BLaER1 (cell line): ENCODE measurements at regions not wholly inside any gene's neighbourhood (a gene's known extent, or its start where the extent isn't known, plus 50 kb on each side); places are given as distances from the start of the nearest gene placed in this dataset.
A peak's percentile ranks its signal among the peaks of the same experiment; 100 is the strongest.

Experiments used
- H3K27ac ChIP-seq: shearing (Covaris generic); formaldehyde crosslinking; 2 replicates; pipeline ENCODE4 v1.8.1; 2022
- H3K27me3 ChIP-seq: shearing (Covaris generic); formaldehyde crosslinking; 2 replicates; pipeline ENCODE4 v1.8.1; 2022
- H3K36me3 ChIP-seq: shearing (Covaris generic); formaldehyde crosslinking; 2 replicates; pipeline ENCODE4 v1.8.1; 2022
- H3K4me1 ChIP-seq: shearing (Covaris generic); formaldehyde crosslinking; 2 replicates; pipeline ENCODE4 v1.8.1; 2022
- H3K4me2 ChIP-seq: shearing (Covaris generic); formaldehyde crosslinking; 2 replicates; pipeline ENCODE4 v1.8.1; 2022
- H3K4me3 ChIP-seq: shearing (Covaris generic); formaldehyde crosslinking; 2 replicates; pipeline ENCODE4 v1.8.1; 2022
- H3K9ac ChIP-seq: shearing (Covaris generic); formaldehyde crosslinking; 2 replicates; pipeline ENCODE4 v1.8.1; 2022
- H3K9me3 ChIP-seq: shearing (Covaris generic); formaldehyde crosslinking; 2 replicates; pipeline ENCODE4 v1.8.1; 2022
- H4K20me1 ChIP-seq: shearing (Covaris generic); formaldehyde crosslinking; 2 replicates; pipeline ENCODE4 v1.8.1; 2022
- Cebpa-rat ChIP-seq: shearing (Covaris generic); IDR thresholded peaks from 2 replicates; pipeline ENCODE4 v1.8.1; 2022

DNA sequence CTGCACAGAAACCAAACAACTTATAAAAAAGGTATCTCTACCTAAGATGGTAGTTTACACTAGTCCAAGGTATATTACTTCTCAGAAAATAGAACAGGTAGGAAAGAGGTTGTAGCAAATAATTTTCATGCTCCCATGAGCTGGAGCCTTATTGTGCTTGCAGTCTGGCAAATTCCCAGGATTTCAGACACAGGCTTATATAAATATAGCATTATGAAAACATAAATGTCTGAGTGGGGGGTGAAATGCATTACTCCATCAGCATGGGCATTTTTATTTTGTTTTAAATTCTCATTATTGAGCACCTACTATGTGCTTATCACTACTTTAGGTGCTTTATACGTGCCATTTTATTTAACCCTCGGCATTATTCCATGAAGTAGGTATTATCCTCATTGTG, 83.0 kb upstream of the PHYHIPL start:
- Histone ChIP-seq H3K4me3 (no peak overlapping the region), H3K9me3 (no peaks in the 10 kb centered on the region)
- TF ChIP-seq Cebpa-rat: no peak

DNA sequence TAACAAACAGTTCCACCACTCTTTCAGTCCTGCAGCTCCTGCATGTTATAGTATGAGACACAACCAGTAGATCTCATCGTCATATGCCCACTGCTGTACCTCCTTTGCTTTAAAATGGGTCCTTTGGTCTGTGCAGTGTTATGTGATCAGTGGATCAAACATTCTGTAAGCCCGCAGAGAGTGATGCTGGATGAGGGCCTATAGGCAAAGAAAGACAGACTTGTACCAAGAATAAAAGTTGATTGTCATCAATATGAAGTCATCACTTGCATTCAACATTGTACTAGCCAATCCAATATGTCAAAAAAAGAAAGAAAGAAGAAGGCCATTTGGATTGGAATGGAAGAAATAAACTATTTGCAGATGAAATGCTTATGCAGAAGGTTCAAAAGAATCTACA, 79.8 kb upstream of the PHYHIPL start:
- TF ChIP-seq Cebpa-rat: no peak
- no peaks in the 10 kb centered on the region for H3K36me3 ChIP-seq
- no peaks in the 10 kb centered on the region for H3K9me3 ChIP-seq
- no peaks in the 10 kb centered on the region for H3K4me1 ChIP-seq
- H3K9ac ChIP-seq: no peak overlapping the region
- H3K4me3 ChIP-seq: no peak overlapping the region
- no peak overlapping the region for H3K4me2 ChIP-seq
- no peaks in the 10 kb centered on the region for H4K20me1 ChIP-seq
- no peak overlapping the region for H3K27ac ChIP-seq
- H3K27me3 ChIP-seq: no peaks in the 10 kb centered on the region

More for the DNA sequence above, 83.0 kb upstream of the PHYHIPL start:
- no peaks in the 10 kb centered on the region for H4K20me1 ChIP-seq
- no peaks in the 10 kb centered on the region for H3K4me1 ChIP-seq
- H3K27ac ChIP-seq: no peak overlapping the region
- H3K4me2 ChIP-seq: no peak overlapping the region
- H3K36me3 ChIP-seq: no peaks in the 10 kb centered on the region
- no peak overlapping the region for H3K9ac ChIP-seq
- no peaks in the 10 kb centered on the region for H3K27me3 ChIP-seq

DNA sequence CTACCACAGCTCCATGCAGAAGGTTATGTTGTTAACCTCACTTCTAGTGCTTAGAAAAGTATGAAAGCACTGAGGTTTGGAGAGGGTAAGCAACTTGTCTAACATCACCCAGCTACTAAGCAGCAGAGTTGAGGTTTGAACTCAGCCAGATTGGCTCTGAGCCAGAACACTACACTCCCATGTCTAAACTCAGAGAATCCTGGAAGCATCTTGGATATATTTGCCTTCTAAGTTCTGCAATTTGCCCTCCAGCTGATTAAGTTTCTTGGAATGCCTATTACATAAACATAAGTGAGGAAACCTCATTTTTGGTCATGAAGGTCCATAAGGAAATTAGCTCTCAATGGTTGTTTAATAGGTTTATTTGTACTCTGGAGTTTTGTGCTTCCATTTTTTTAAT, 78.1 kb upstream of the PHYHIPL start:
- no peak overlapping the region for H3K4me3 ChIP-seq
- H3K36me3 ChIP-seq: no peaks in the 10 kb centered on the region
- no peaks in the 10 kb centered on the region for H3K27me3 ChIP-seq
- H3K4me1 ChIP-seq: no peaks in the 10 kb centered on the region
- no peak overlapping the region for H3K4me2 ChIP-seq
- no peaks in the 10 kb centered on the region for H3K9me3 ChIP-seq
- no peaks in the 10 kb centered on the region for H4K20me1 ChIP-seq
- TF ChIP-seq Cebpa-rat: no peak
- H3K27ac ChIP-seq: no peak overlapping the region
- no peak overlapping the region for H3K9ac ChIP-seq

DNA sequence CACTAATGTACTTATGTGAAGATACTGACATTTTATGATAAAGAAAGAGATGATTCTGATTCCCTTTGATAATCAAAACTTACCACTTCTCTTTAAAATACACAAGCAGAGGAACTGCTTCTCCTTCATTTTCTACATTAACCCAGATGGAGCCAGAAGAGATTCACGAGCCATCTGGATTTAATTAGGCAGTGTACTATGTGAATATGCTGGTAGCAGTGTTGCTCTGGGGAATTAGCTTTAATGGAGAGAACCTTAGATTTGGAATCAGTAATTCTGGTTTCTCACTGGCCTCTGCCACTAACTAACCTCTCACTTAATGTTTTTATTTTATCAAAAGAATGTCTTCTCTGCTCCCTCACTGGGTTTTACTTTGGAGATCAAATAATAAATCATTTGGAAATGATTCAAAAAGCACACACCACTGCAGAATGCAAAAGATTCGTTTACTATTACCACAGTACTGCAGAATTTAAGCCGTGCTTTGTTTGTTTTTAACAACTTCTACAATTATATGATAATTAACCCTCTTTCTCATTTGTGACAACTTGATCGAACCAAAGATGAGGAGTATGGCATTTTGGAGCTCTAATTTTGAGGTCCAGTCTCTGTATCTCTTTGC, 77.5 kb upstream of the PHYHIPL start:
- H3K4me1 ChIP-seq: no peaks in the 10 kb centered on the region
- no peak overlapping the region for H3K4me2 ChIP-seq
- H3K9me3 ChIP-seq: no peaks in the 10 kb centered on the region
- no peak overlapping the region for H3K4me3 ChIP-seq
- no peaks in the 10 kb centered on the region for H4K20me1 ChIP-seq
- H3K9ac ChIP-seq: no peak overlapping the region
- H3K27ac ChIP-seq: no peak overlapping the region
- no peaks in the 10 kb centered on the region for H3K27me3 ChIP-seq
- no peaks in the 10 kb centered on the region for H3K36me3 ChIP-seq
- no peak for TF ChIP-seq Cebpa-rat

DNA sequence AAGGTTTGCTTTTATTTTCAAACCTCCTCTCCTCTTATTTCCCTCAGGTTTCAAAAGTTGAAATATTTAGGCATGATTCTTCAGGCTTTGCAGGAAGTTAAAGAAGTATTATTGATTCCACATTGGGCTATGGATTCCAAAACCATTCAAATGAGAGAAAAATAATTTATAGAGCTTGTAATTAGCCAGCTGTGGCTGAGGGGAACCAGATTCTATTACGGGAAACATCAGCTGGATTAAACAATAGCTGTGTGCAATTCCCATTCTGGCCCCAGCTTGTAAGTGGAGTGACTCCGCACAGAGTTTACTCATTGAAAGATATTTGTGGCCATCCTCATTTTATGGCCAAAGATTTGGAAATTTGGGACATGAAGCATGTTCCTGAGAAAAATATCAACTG, 77.0 kb upstream of the PHYHIPL start:
- no peaks in the 10 kb centered on the region for H3K4me1 ChIP-seq
- H3K4me2 ChIP-seq: no peak overlapping the region
- H3K36me3 ChIP-seq: no peaks in the 10 kb centered on the region
- no peak for TF ChIP-seq Cebpa-rat
- no peaks in the 10 kb centered on the region for H3K9me3 ChIP-seq
- H3K27me3 ChIP-seq: no peaks in the 10 kb centered on the region
- no peak overlapping the region for H3K4me3 ChIP-seq
- H3K27ac ChIP-seq: no peak overlapping the region
- no peaks in the 10 kb centered on the region for H4K20me1 ChIP-seq
- H3K9ac ChIP-seq: no peak overlapping the region

DNA sequence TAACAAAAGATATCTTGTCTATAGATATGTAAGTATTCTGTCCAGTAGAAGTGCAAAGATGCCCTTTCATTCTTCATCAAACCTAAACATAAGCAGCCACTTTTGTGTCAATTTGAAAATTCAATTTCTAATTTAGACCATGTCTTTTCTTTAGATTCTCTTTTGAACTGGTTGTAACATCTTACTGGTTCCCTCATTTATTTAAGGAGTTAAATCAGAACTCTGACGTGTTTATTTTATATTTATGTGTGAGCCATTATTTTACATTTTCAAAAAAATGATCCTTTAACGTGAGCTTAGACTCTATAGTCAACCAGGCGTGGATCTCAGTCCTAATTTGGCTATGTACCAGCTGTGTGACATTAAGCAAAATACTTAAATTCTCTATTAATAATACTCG, 74.0 kb upstream of the PHYHIPL start:
- H3K9ac ChIP-seq: no peak overlapping the region
- H3K4me2 ChIP-seq: no peak overlapping the region
- H3K36me3 ChIP-seq: no peaks in the 10 kb centered on the region
- H3K4me3 ChIP-seq: no peak overlapping the region
- no peaks in the 10 kb centered on the region for H3K4me1 ChIP-seq
- no peaks in the 10 kb centered on the region for H4K20me1 ChIP-seq
- no peak for TF ChIP-seq Cebpa-rat
- no peaks in the 10 kb centered on the region for H3K27me3 ChIP-seq
- H3K9me3 ChIP-seq: no peaks in the 10 kb centered on the region
- no peak overlapping the region for H3K27ac ChIP-seq

DNA sequence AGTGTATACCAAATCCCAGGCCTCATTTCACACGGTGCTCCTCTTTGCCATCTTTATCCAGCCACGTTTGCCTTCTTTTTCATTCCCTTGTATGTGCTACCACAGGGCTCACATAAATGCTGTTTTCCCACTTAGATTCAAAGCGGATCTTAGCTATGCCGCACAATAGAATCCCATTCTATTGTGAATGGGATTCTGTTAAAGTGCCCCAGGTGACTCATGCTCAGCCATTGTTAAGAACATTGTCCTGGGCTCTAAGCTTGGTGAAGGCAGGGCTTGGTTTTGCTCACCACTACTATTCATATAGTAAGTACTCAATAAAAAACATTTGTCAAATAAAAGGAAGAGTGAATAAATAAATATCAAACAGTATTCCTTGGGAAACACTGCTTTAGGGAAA, 72.3 kb upstream of the PHYHIPL start:
- H3K4me3 ChIP-seq: no peak overlapping the region
- no peaks in the 10 kb centered on the region for H3K36me3 ChIP-seq
- H3K9ac ChIP-seq: no peak overlapping the region
- no peaks in the 10 kb centered on the region for H3K27me3 ChIP-seq
- no peak overlapping the region for H3K27ac ChIP-seq
- H3K9me3 ChIP-seq: no peaks in the 10 kb centered on the region
- peaks cover 6% of the 10 kb centered on the region for H3K4me1 ChIP-seq
- TF ChIP-seq Cebpa-rat: no peak
- no peaks in the 10 kb centered on the region for H4K20me1 ChIP-seq
- no peak overlapping the region for H3K4me2 ChIP-seq

DNA sequence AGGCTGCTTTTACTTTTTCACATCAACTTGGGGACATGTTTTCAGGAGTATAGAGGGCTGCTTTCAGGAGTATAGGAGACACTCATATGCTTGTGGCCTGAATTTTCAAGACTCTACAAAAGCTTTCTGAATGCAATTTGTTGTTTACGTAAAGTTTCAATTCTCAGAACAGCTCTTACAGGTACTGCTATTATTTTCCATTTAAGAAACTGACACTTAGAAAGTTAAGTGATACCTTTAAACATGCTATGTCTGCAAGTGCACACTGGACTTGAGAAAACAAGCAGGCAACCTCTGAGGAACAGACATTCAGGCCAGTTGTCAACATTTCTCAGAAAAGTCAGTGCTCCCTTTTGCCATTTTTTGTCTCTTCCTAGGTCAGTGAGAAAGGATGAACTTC, 70.0 kb upstream of the PHYHIPL start:
- Histone ChIP-seq H3K27me3 (no peaks in the 10 kb centered on the region), H3K27ac (no peak overlapping the region), H3K9me3 (no peaks in the 10 kb centered on the region), H3K36me3 (no peaks in the 10 kb centered on the region), H3K4me3 (no peak overlapping the region), H3K9ac (no peak overlapping the region), H4K20me1 (no peaks in the 10 kb centered on the region), H3K4me2 (no peak overlapping the region), H3K4me1 (peaks cover 25% of the 10 kb centered on the region)
- TF ChIP-seq Cebpa-rat: no peak

DNA sequence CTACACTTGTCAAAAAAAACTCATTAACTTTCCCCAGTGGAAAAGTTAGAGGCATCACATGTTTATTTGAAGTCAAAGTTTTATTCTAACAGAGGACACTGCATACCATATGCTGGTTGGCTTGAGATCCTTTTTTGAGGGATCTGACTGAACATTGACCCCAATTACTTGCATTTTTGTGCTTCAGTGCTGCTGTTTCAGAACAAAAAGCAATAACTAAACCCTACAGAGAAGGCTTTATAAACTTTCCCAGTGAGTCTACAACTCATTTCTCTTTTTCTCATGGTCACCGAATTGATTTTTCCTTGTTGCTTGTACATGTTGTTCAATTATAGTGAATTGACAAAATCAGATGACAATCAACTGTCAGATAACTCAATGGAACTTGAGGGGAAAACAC, 69.3 kb upstream of the PHYHIPL start:
- Histone ChIP-seq H3K36me3 (no peaks in the 10 kb centered on the region), H3K9me3 (no peaks in the 10 kb centered on the region), H3K4me1 (peaks cover 25% of the 10 kb centered on the region), H3K4me3 (no peak overlapping the region), H3K9ac (no peak overlapping the region), H3K27me3 (no peaks in the 10 kb centered on the region), H4K20me1 (no peaks in the 10 kb centered on the region), H3K27ac (no peak overlapping the region), H3K4me2 (no peak overlapping the region)
- no peak for TF ChIP-seq Cebpa-rat

DNA sequence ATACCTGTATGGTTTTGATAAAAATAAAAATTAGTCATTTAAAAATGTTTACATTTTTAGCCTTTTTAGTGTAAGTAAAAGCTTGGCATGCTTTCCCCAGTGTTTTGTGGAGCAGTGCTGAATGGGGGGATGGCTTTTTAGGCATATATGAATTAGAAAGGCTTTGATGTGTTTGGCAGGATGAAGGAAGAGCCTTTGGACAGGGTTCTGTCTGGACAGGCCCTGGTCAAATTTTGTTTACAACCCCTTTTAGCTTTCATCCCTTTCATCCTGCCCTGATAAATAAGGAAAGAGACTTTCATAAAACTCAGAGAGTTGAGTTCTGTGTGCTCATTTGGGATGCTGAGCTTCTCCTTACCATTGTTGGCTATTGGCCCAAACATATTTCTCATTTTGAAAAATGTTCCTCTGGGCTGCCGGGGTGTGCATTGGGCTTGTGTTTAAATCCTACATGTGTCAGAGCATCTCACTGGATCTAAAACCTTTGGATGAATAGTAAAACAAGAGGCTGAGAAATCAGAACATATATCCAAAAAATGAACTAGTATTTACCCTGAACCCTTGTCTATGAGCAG, 68.1 kb upstream of the PHYHIPL start:
- H3K9ac ChIP-seq: no peak overlapping the region
- no peaks in the 10 kb centered on the region for H4K20me1 ChIP-seq
- no peak overlapping the region for H3K27ac ChIP-seq
- no peak overlapping the region for H3K4me2 ChIP-seq
- no peak overlapping the region for H3K4me3 ChIP-seq
- TF ChIP-seq Cebpa-rat: no peak
- peaks cover 25% of the 10 kb centered on the region for H3K4me1 ChIP-seq
- no peaks in the 10 kb centered on the region for H3K36me3 ChIP-seq
- 0 out of 2 replicates have a peak, but pooled peaks cover 5% of the 10 kb centered on the region for H3K9me3 ChIP-seq
- no peaks in the 10 kb centered on the region for H3K27me3 ChIP-seq

DNA sequence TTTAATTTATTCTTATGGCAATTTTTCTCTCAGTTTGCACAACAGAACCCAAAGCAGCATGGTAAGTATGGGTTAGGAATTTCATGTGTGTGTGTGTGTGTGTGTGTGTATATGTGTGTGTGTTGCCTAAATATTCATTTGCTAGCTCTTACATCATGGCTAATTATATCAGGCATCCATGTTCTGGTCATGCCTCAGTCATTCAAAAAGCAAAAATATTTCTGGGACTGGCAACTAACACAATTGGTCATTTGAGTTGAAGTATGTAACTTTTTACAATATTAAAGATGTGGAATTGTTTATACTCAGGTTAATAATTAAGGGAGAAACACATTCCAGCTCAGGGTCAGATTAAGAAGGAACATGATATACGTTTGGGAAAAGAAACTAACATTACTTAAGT, 67.6 kb upstream of the PHYHIPL start:
- Histone ChIP-seq H3K9ac (no peak overlapping the region), H3K27ac (no peak overlapping the region), H3K4me2 (peak overlapping the region; percentile 58; the same call in 1 of the 2 replicates), H3K4me3 (no peak overlapping the region), H3K9me3 (0 out of 2 replicates have a peak, but pooled peaks cover 5% of the 10 kb centered on the region), H3K27me3 (no peaks in the 10 kb centered on the region), H4K20me1 (no peaks in the 10 kb centered on the region), H3K36me3 (no peaks in the 10 kb centered on the region), H3K4me1 (peaks cover 25% of the 10 kb centered on the region)
- no peak for TF ChIP-seq Cebpa-rat
